ENCODE measurements at regions not wholly inside any gene's neighbourhood (a gene's known extent, or its start where the extent isn't known, plus 50 kb on each side); places are given as distances from the start of the nearest gene placed in this dataset.

GRCh38 chr11:104219096-104219495 is 55.1 kb upstream of the PDGFD start:
- Histone ChIP-seq H2AFZ (replicated peaks; ENCODE audit: low read length, poor library complexity) (no peak overlapping the region), H3K18ac (ENCODE audit: low read depth, low read length) (no peak overlapping the region), H3K4me3 (ENCODE audit: insufficient read depth, low read depth, low read length) (no peak overlapping the region), H4K20me1 (ENCODE audit: insufficient read depth, low read length) (no peaks in the 10 kb centered on the region), H3K4me1 (ENCODE audit: control insufficient read depth, insufficient read depth, low read length) (no peaks in the 10 kb centered on the region), H4K91ac (ENCODE audit: insufficient read depth, low read depth, low read length) (no peak overlapping the region), H3K23ac (ENCODE audit: low read depth, low read length) (no peak overlapping the region), H3K56ac (ENCODE audit: extremely low read depth, insufficient read depth, low read length) (no peak overlapping the region), H2BK120ac (ENCODE audit: low read depth, low read length) (no peak overlapping the region), H3K9ac (ENCODE audit: low read depth, low read length) (no peak overlapping the region), H2BK15ac (ENCODE audit: low read depth, low read length) (no peak overlapping the region), H2BK5ac (ENCODE audit: low read depth, low read length, poor library complexity, severe bottlenecking) (no peak overlapping the region), H2AK9ac (replicated peaks; ENCODE audit: low read depth, low read length, poor library complexity) (no peak overlapping the region), H4K8ac (ENCODE audit: low read depth in 2 of 2, low read length in 2 of 2) (no peak overlapping the region), H3K27ac (ENCODE audit: insufficient read depth, low read length) (no peak overlapping the region), H2AK5ac (ENCODE audit: low read depth, low read length) (no peak overlapping the region), H3K4me2 (ENCODE audit: low read depth, low read length) (no peak overlapping the region), H3K9me1 (ENCODE audit: insufficient read depth, low read length) (no peaks in the 10 kb centered on the region), H3K79me1 (ENCODE audit: low read depth in 1 of 2, low read length in 2 of 2) (no peaks in the 10 kb centered on the region), H4K5ac (ENCODE audit: low read depth, low read length) (no peak overlapping the region), H3K4ac (ENCODE audit: low read depth, low read length) (no peak overlapping the region), H3K36me3 (ENCODE audit: control insufficient read depth, insufficient read depth, low read length) (no peaks in the 10 kb centered on the region), H3K9me3 (ENCODE audit: control insufficient read depth, insufficient read depth, low read length) (no peaks in the 10 kb centered on the region), H2BK20ac (ENCODE audit: low read depth, low read length) (no peak overlapping the region), H3K14ac (replicated peaks; ENCODE audit: low read depth, low read length) (no peak overlapping the region), H3K27me3 (ENCODE audit: control insufficient read depth, insufficient read depth, low read length) (no peaks in the 10 kb centered on the region)
- ATAC-seq (ENCODE audit: low read depth), result peak; percentile 27; the same call in 1 of the 2 replicates
- no TSS peak for BruUV-seq (replicated peaks)
- TF ChIP-seq BHLHE40 (IDR thresholded peaks at IDR 0.05; ENCODE audit: low read depth, low read length) (no peak), SMC3 (IDR thresholded peaks at IDR 0.05; ENCODE audit: low read depth, low read length) (no peak)
- dilution Hi-C loops (cut with HindIII; ENCODE audit: low sequenced_read_pairs, unreplicated experiment), result no loop called here
- POLR2A ChIA-PET (ENCODE audit: unreplicated experiment), result no interaction called here
- peak; percentile 13 for DNase-seq
- intact Hi-C loops (cut with micrococcal nuclease), result no loop called here
- in situ Hi-C loops (cut with MboI; ENCODE audit: low sequenced_read_pairs), result no loop called here
- WGBS, 2 experiments (ENCODE audit: extremely low coverage in 2 of 2, insufficient read length in 1 of 2), result no CpG with 5 or more reads among the region's 3 CpGs
- CTCF ChIA-PET, result no interaction called here

Measured in IMR-90 (cell line).